ENCODE measurements at regions not wholly inside any gene's neighbourhood (a gene's known extent, or its start where the extent isn't known, plus 50 kb on each side); places are given as distances from the start of the nearest gene placed in this dataset.
"Not testable (repeated sequence)": the region's sequence is repeated elsewhere in the genome, so short reads cannot be mapped to it uniquely, and the experiment has no call there.

DNA sequence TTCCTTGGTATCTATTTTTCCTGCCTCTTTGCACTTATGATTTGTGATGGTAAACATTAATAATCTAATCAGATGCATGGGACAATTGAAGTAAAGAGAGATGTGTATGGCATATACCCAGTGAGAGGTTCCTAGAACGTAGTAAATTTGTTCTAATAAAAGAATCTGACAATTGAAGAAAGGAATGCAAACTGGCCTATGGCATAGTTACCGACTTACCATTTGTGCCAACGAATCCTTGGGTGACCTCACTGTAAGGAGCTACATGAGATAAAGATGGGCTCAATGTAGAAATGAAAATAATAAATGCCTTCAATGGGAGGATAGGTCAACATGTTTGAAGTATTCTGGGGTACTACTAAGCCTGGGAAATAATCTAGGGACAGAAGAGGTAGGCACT is 73.7 kb upstream of the FOLH1 start:
- H3K4me1 ChIP-seq (ENCODE audit: insufficient read depth, low read length, poor library complexity, severe bottlenecking); DNase-seq (ENCODE audit: low spot score); H3K9me3 ChIP-seq (ENCODE audit: low read depth, low read length, poor library complexity, severe bottlenecking); H3K36me3 ChIP-seq (ENCODE audit: insufficient read depth, low read length, poor library complexity, severe bottlenecking); POLR2A ChIA-PET (ENCODE audit: low non-redundant PET); H3K27ac ChIP-seq (ENCODE audit: low read depth, low read length, poor library complexity, severe bottlenecking); H3K27me3 ChIP-seq (replicated peaks; ENCODE audit: insufficient read depth, low read depth, low read length, poor library complexity); H3K4me3 ChIP-seq (ENCODE audit: low read depth, low read length, poor library complexity, severe bottlenecking); BruUV-seq (replicated peaks); CTCF ChIA-PET: not testable (repeated sequence)
- intact Hi-C loops (cut with micrococcal nuclease; ENCODE audit: unreplicated experiment), result loop anchor here (5.0 to 10.0 kb wide), 2 partner anchors 490 to 1107 kb away; no protein-coding TSS in a partner anchor

DNA sequence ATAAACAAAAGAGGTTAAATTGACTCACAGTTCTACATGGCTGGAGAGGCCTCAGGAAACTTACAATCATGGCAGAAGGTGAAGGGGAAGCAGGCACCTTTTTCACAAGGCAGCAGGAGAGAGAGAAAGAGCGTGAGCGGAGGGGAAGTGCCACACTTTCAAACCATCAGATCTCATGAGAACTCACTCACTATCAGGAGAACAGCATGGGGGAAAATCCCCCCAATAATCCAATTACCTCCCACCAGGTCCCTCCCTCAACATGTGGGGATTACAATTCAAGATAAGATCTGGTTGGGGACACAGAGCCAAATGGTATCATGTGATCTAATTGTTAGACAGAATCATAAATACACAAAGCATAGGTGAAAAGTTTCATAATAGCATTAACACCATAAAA is 69.5 kb upstream of the FOLH1 start:
- H3K4me1 ChIP-seq (ENCODE audit: insufficient read depth, low read length, poor library complexity, severe bottlenecking); H3K27ac ChIP-seq (ENCODE audit: low read depth, low read length, poor library complexity, severe bottlenecking); H3K4me3 ChIP-seq (ENCODE audit: low read depth, low read length, poor library complexity, severe bottlenecking); intact Hi-C loops (cut with micrococcal nuclease; ENCODE audit: unreplicated experiment); H3K9me3 ChIP-seq (ENCODE audit: low read depth, low read length, poor library complexity, severe bottlenecking); BruUV-seq (replicated peaks); H3K36me3 ChIP-seq (ENCODE audit: insufficient read depth, low read length, poor library complexity, severe bottlenecking); H3K27me3 ChIP-seq (replicated peaks; ENCODE audit: insufficient read depth, low read depth, low read length, poor library complexity); POLR2A ChIA-PET (ENCODE audit: low non-redundant PET); CTCF ChIA-PET: not testable (repeated sequence)
- peak; percentile 21 for DNase-seq (ENCODE audit: low spot score)
